GM12878 (cell line): ENCODE measurements at regions not wholly inside any gene's neighbourhood (a gene's known extent, or its start where the extent isn't known, plus 50 kb on each side); places are given as distances from the start of the nearest gene placed in this dataset.

Experiments used
- ATAC-seq: fragments of 200-7000 bp; cut with Tn5 transposase; 3 replicates; pipeline ENCODE4 v1.9.1; 2020; ENCODE audit warnings: mild to moderate bottlenecking, moderate library complexity
- BruUV-seq: library from RNA; stranded (reverse); fragments of 400-500 nt; replicated peaks from 2 replicates; lab custom pipeline; 2021; lab: Mats Ljungman, UMichigan
- CTCF ChIA-PET: fragments of 300-600 bp; sonication (Branson Sonifier 250); formaldehyde crosslinking; extraction: SDS; loops from one replicate; lab custom pipeline; 2021; ENCODE audit warnings: inconsistent platforms; lab: Yijun Ruan, JAX
- POLR2A ChIA-PET: fragments of 350-600 bp; formaldehyde crosslinking; extraction: SDS; loops from one replicate; lab custom pipeline; 2021; ENCODE audit warnings: inconsistent platforms; lab: Charles Lee
- RAD21 ChIA-PET: fragments of 300-600 bp; sonication (Branson Sonifier 250); formaldehyde crosslinking; loops from one replicate; lab custom pipeline; 2023; ENCODE audit warnings: antibody characterized with exemption; ENCODE audit not compliant: unreplicated experiment; lab: Charles Lee
- SMC1A ChIA-PET: fragments of 300-600 bp; sonication (Branson Sonifier 250); formaldehyde crosslinking; loops from one replicate; lab custom pipeline; 2023; ENCODE audit not compliant: unreplicated experiment, uncharacterized antibody; lab: Charles Lee
- DNase-seq: peaks from one replicate; pipeline ENCODE4 v3.0.0-alpha.2; 2011; ENCODE audit warnings: low read depth, low spot score
- FAIRE-seq: peaks from 3 replicates; lab custom pipeline; 2011; peaks lifted over from hg19 to GRCh38; lab: Jason Lieb, UNC
- H2AFZ ChIP-seq: 2 replicates; pipeline ENCODE4 v1.6.0; 2011; ENCODE audit warnings: low read depth, low read length, control low read depth; ENCODE audit not compliant: control insufficient read depth
- H3K27ac ChIP-seq: 2 replicates; pipeline ENCODE4 v1.5.1; 2011; ENCODE audit warnings: control low read depth; ENCODE audit not compliant: control insufficient read depth, insufficient read depth
- H3K27me3 ChIP-seq, 2 experiments: replicated peaks in 1 of 2; 2 replicates each; pipeline versions ENCODE4 v1.6.0 to v1.6.1; 2011; ENCODE audit warnings: low read length in 1 of 2; ENCODE audit not compliant: control insufficient read depth in 2 of 2, insufficient read depth in 2 of 2
- H3K36me3 ChIP-seq, 2 experiments: 2 replicates each; pipeline ENCODE4 v1.5.1; 2011; ENCODE audit warnings: low read length in 1 of 2; ENCODE audit not compliant: control insufficient read depth in 2 of 2, insufficient read depth in 2 of 2
- H3K4me1 ChIP-seq: 2 replicates; pipeline ENCODE4 v1.6.1; 2011; ENCODE audit warnings: mild to moderate bottlenecking, low read length, moderate library complexity, mixed read lengths; ENCODE audit not compliant: control insufficient read depth, insufficient read depth
- H3K4me2 ChIP-seq: 2 replicates; pipeline ENCODE4 v1.6.0; 2011; ENCODE audit warnings: control low read depth; ENCODE audit not compliant: control insufficient read depth, insufficient read depth
- H3K4me3 ChIP-seq: fragments of 200-600 bp; sonication (generic); 2 replicates; pipeline ENCODE4 v1.5.1; 2016
- H3K79me2 ChIP-seq: 2 replicates; pipeline ENCODE4 v1.6.0; 2011; ENCODE audit warnings: low read length; ENCODE audit not compliant: control insufficient read depth, insufficient read depth
- H3K9ac ChIP-seq: 2 replicates; pipeline ENCODE4 v1.8.0; 2011; ENCODE audit warnings: low read length, control low read depth, mixed read lengths; ENCODE audit not compliant: control insufficient read depth, insufficient read depth
- H3K9me3 ChIP-seq: replicated peaks from 3 replicates; pipeline ENCODE4 v1.5.1; 2011; ENCODE audit warnings: mild to moderate bottlenecking, low read length; ENCODE audit not compliant: control insufficient read depth, insufficient read depth
- H4K20me1 ChIP-seq: 2 replicates; pipeline ENCODE4 v1.6.0; 2011; ENCODE audit not compliant: control insufficient read depth, insufficient read depth
- BHLHE40 ChIP-seq, 2 experiments: fragments of 450-650 bp in 1 of 2; IDR thresholded peaks; 2 replicates each; pipeline ENCODE4 v1.6.1; 2011 to 2017; ENCODE audit warnings: low read depth in 2 of 2, borderline replicate concordance in 1 of 2, improper control_type of control experiment in 1 of 2, low read length in 1 of 2, mild to moderate bottlenecking in 1 of 2
- MAX ChIP-seq: IDR thresholded peaks from 2 replicates; pipeline ENCODE4 v1.6.1; 2012; ENCODE audit warnings: low read depth, low read length, improper control_type of control experiment
- NFIC ChIP-seq: IDR thresholded peaks from 2 replicates; pipeline ENCODE4 v1.6.1; 2012; ENCODE audit warnings: low read depth, mild to moderate bottlenecking, inconsistent platforms, low read length, moderate library complexity
- RELA ChIP-seq: fragments of 450-650 bp; IDR thresholded peaks from 2 replicates; pipeline ENCODE4 v1.8.0; 2014; ENCODE audit warnings: borderline replicate concordance; ENCODE audit not compliant: partially characterized antibody
- TCF3 ChIP-seq: IDR thresholded peaks from 2 replicates; pipeline ENCODE4 v1.6.1; 2012; ENCODE audit warnings: low read depth, mild to moderate bottlenecking, low read length, borderline replicate concordance; ENCODE audit not compliant: insufficient read depth
- TCF7 ChIP-seq: IDR thresholded peaks from 2 replicates; pipeline ENCODE4 v1.6.1; 2014; ENCODE audit warnings: antibody characterized with exemption, borderline replicate concordance
- ZNF687 ChIP-seq: fragments of 450-650 bp; IDR thresholded peaks from 2 replicates; pipeline ENCODE4 v1.6.1; 2017; ENCODE audit warnings: mild to moderate bottlenecking, moderate library complexity
- WGBS: methylation state at CpG from one replicate; pipeline ENCODE4 v1.1.6; 2016; ENCODE audit warnings: low lambda C conversion rate; ENCODE audit not compliant: insufficient replicate concordance, insufficient coverage; ENCODE audit errors: missing lambda C conversion rate; 5-methylcytosine and 5-hydroxymethylcytosine counted together
- in situ Hi-C: fragments of 300-500 bp; cut with MboI; formaldehyde crosslinking; loops from 9 replicates; pipeline ENCODE4 v1.14.3; 2018; ENCODE audit warnings: mixed read lengths
- intact Hi-C: fragments of 100-400 bp; cut with micrococcal nuclease; formaldehyde crosslinking; loops from one replicate; pipeline ENCODE4 v1.14.2; 2022; ENCODE audit not compliant: unreplicated experiment

DNA sequence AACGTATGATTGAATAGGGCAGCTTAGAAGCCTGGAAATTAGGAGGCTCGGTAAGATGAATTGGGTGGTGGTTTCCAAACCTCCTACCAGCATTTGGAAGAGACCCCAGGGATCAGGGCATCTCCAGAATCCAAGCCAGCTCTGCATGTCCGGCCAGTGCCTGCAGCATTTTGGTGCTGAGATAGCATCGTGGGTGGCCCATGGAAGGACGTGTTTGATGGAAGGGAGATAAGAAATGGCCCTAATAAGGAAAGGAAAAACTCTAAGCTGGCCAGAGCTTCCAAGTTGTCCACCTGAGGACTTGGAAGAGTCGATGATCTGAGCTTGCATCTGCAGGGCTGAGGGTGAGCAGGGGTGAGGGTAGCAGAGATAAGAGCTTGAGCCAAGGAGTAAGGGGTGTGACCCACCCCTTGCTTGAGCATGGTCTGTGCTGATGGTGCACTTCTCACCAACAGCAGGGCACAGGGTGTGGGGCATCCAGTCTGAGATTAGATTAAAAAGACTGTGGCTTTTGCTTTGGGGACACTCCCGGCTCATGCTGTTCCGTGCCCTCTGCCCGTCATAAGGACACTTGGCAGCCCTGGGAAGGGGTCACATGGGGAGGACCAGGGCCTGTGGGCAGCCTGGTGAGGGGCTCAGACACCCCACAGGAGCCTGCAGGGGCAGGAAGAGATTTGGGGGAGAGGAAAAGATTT is 213.2 kb downstream of the ERMARD start (continued):
- TF ChIP-seq ZNF687 (no peak), NFIC (no peak), TCF7 (no peak)

DNA sequence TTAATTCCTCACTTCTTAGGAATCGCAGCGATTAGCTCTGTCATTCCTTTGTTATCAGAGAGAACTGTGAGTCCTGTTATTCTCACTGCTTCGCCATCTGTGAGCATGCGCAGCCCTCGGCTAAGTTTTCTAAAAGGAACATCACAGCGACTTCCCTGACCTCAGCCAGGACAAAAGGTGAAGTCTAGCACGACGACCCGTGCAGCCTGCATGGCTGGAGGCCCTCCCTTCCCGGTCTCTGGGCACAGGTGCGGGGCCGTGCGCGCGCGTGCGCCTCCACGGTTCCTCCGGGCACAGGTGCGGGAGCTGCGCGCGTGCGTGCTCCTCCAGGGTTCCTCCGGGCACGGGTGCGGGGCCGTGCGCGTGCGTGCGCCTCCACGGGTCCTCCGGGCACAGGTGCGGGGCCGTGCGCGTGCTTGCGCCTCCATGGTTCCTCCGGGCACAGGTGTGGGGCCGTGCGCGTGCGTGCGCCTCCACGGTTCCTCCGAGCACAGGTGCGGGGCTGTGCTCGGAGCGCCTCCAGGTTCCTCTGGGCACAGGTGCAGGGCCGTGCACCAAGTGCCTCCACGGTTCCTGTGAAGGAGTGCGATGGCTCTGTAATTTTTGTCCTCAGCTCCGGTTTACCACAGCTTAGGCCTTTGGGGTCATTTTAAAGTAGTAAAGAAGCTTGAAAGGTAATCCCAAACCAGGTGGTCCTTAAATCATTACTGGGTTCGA is 212.3 kb downstream of the ERMARD start:
- intact Hi-C loops (no loop called here), in situ Hi-C loops (no loop called here)
- no peak overlapping the region for H3K4me3 ChIP-seq
- no peaks in the 10 kb centered on the region; the same call in 2 of the 3 replicates for H3K9me3 ChIP-seq
- H4K20me1 ChIP-seq = no peaks in the 10 kb centered on the region
- H2AFZ ChIP-seq = no peak overlapping the region
- no peak for FAIRE-seq
- ChIA-PET CTCF (no interaction called here), RAD21 (no interaction called here), POLR2A (no interaction called here), SMC1A (no interaction called here)
- no peaks in the 10 kb centered on the region for H3K27me3 ChIP-seq
- H3K36me3 ChIP-seq = no peaks in the 10 kb centered on the region
- no peak for DNase-seq
- ATAC-seq = no peak
- H3K27ac ChIP-seq = no peak overlapping the region
- H3K9ac ChIP-seq = no peak overlapping the region
- BruUV-seq = no TSS peak
- no peaks in the 10 kb centered on the region for H3K4me1 ChIP-seq
- no peaks in the 10 kb centered on the region for H3K79me2 ChIP-seq
- no peak overlapping the region for H3K4me2 ChIP-seq
- WGBS = 82% methylated on average over 37 of the region's 55 CpGs
- TF ChIP-seq MAX (no peak), RELA (no peak), TCF3 (no peak), BHLHE40 (IDR thresholded peaks at IDR 0.05; ENCODE audit: borderline replicate concordance in 1 of 2, low read depth in 2 of 2, low read length in 1 of 2) (no peak)
